Keratinocyte (primary cell): ENCODE measurements at regions not wholly inside any gene's neighbourhood (a gene's known extent, or its start where the extent isn't known, plus 50 kb on each side); places are given as distances from the start of the nearest gene placed in this dataset.

Experiments used
- DNase-seq: peaks from one replicate; pipeline ENCODE4 v3.0.0-alpha.2; 2011; ENCODE audit warnings: low read depth, missing footprints, low spot score
- FAIRE-seq: peaks from 2 replicates; lab custom pipeline; 2011; peaks lifted over from hg19 to GRCh38; lab: Jason Lieb, UNC
- H2AFZ ChIP-seq: 2 replicates; pipeline ENCODE4 v1.6.0; 2012; ENCODE audit warnings: low read length, control low read depth, inconsistent platforms; ENCODE audit not compliant: control insufficient read depth
- H3K27ac ChIP-seq: 2 replicates; pipeline ENCODE4 v1.5.1; 2011; ENCODE audit warnings: low read length; ENCODE audit not compliant: control insufficient read depth, insufficient read depth
- H3K27me3 ChIP-seq: 3 replicates; pipeline ENCODE4 v1.6.0; 2011; ENCODE audit warnings: low read length; ENCODE audit not compliant: control insufficient read depth, insufficient read depth; ENCODE audit errors: extremely low read depth
- H3K36me3 ChIP-seq, 2 experiments: 2 replicates in 1 of 2; 3 replicates in 1 of 2; pipeline ENCODE4 v1.5.1; 2011; ENCODE audit warnings: low read length in 2 of 2, mild to moderate bottlenecking in 1 of 2; ENCODE audit not compliant: control insufficient read depth in 2 of 2, insufficient read depth in 2 of 2; ENCODE audit errors: extremely low read depth in 1 of 2
- H3K4me1 ChIP-seq: 3 replicates; pipeline ENCODE4 v1.5.1; 2011; ENCODE audit warnings: low read length; ENCODE audit not compliant: control insufficient read depth, insufficient read depth; ENCODE audit errors: extremely low read depth
- H3K4me2 ChIP-seq: 3 replicates; pipeline ENCODE4 v1.6.0; 2011; ENCODE audit warnings: low read depth, low read length; ENCODE audit not compliant: control insufficient read depth, insufficient read depth; ENCODE audit errors: extremely low read depth
- H3K4me3 ChIP-seq, 3 experiments: fragments of 200-600 bp in 1 of 3; sonication (generic) in 1 of 3; 2 replicates in 2 of 3; 3 replicates in 1 of 3; pipeline ENCODE4 v1.5.1; 2011 to 2016; ENCODE audit warnings: low read length in 3 of 3, mild to moderate bottlenecking in 3 of 3, control low read depth in 2 of 3, inconsistent platforms in 1 of 3, low read depth in 1 of 3, mixed read lengths in 1 of 3, mixed run types in 1 of 3, moderate library complexity in 1 of 3; ENCODE audit not compliant: control insufficient read depth in 2 of 3, insufficient read depth in 2 of 3; ENCODE audit errors: extremely low read depth in 1 of 3
- H3K79me2 ChIP-seq: 2 replicates; pipeline ENCODE4 v1.6.0; 2012; ENCODE audit warnings: low read length; ENCODE audit not compliant: control insufficient read depth, insufficient read depth
- H3K9ac ChIP-seq: 3 replicates; pipeline ENCODE4 v1.6.0; 2011; ENCODE audit warnings: low read length; ENCODE audit not compliant: control insufficient read depth, insufficient read depth; ENCODE audit errors: extremely low read depth
- H3K9me1 ChIP-seq: 3 replicates; pipeline ENCODE4 v1.6.0; 2011; ENCODE audit warnings: low read length; ENCODE audit not compliant: control insufficient read depth, insufficient read depth; ENCODE audit errors: extremely low read depth
- H3K9me3 ChIP-seq: 2 replicates; pipeline ENCODE4 v1.5.1; 2012; ENCODE audit warnings: low read depth, low read length; ENCODE audit not compliant: control insufficient read depth
- H4K20me1 ChIP-seq: 3 replicates; pipeline ENCODE4 v1.6.0; 2011; ENCODE audit warnings: low read length; ENCODE audit not compliant: control insufficient read depth, insufficient read depth; ENCODE audit errors: extremely low read depth
- CTCF ChIP-seq, 3 experiments: IDR thresholded peaks in 1 of 3; conservative IDR thresholded peaks in 1 of 3; optimal IDR thresholded peaks in 1 of 3; 2 replicates in 2 of 3; 3 replicates in 1 of 3; pipeline versions ENCODE3 to v1.5.1; 2011; ENCODE audit warnings: low read length in 3 of 3, mild to moderate bottlenecking in 3 of 3, moderate library complexity in 2 of 3, control low read depth in 1 of 3, inconsistent platforms in 1 of 3; ENCODE audit not compliant: insufficient read depth in 2 of 3; ENCODE audit errors: extremely low read depth in 1 of 3
- EZH2 ChIP-seq: IDR thresholded peaks from one replicate; pipeline ENCODE4 v1.6.1; 2012; ENCODE audit warnings: inconsistent platforms, mild to moderate bottlenecking, low read length, moderate library complexity
- dilution Hi-C: fragments of 300-500 bp; cut with MboI; formaldehyde crosslinking; loops from one replicate; pipeline ENCODE4 v1.7.0; 2020; ENCODE audit warnings: low sequenced_read_pairs; ENCODE audit not compliant: extremely low pct_ligation_motif_present

- Histone ChIP-seq H3K9ac (no peak overlapping the region), H3K27me3 (no peaks in the 10 kb centered on the region), H3K4me2 (no peak overlapping the region), H3K36me3 (no peaks in the 10 kb centered on the region), H3K27ac (no peak overlapping the region), H2AFZ (no peak overlapping the region), H3K4me3 (no peak overlapping the region), H4K20me1 (no peaks in the 10 kb centered on the region), H3K79me2 (no peaks in the 10 kb centered on the region), H3K9me1 (no peaks in the 10 kb centered on the region), H3K9me3 (no peaks in the 10 kb centered on the region), H3K4me1 (no peaks in the 10 kb centered on the region)
- no peak for DNase-seq
- dilution Hi-C loops: no loop called here
- no peak for TF ChIP-seq CTCF (optimal IDR thresholded peaks at IDR 0.05 in 1 of 3, IDR thresholded peaks at IDR 0.05 in 1 of 3, conservative IDR thresholded peaks at IDR 0.05 in 1 of 3; ENCODE audit: extremely low read depth in 1 of 3, insufficient read depth in 2 of 3, low read length in 3 of 3)
- TF ChIP-seq EZH2: no peak
- no peak for FAIRE-seq
Observed at GRCh38 chr21:18819507-18819906, 415.9 kb upstream of the TMPRSS15 start.

GRCh38 chr21:18826562-18826961, 423.0 kb upstream of the TMPRSS15 start:
- FAIRE-seq (no peak), DNase-seq (no peak)
- dilution Hi-C loops: no loop called here
- no peaks in the 10 kb centered on the region for H4K20me1 ChIP-seq
- H3K9me1 ChIP-seq: no peaks in the 10 kb centered on the region
- H3K9ac ChIP-seq: no peak overlapping the region
- H3K27me3 ChIP-seq: no peaks in the 10 kb centered on the region
- H3K36me3 ChIP-seq: no peaks in the 10 kb centered on the region
- no peak overlapping the region for H2AFZ ChIP-seq
- no peaks in the 10 kb centered on the region for H3K9me3 ChIP-seq
- no peak overlapping the region for H3K27ac ChIP-seq
- H3K79me2 ChIP-seq: no peaks in the 10 kb centered on the region
- no peak overlapping the region for H3K4me3 ChIP-seq
- TF ChIP-seq CTCF (optimal IDR thresholded peaks at IDR 0.05 in 1 of 3, IDR thresholded peaks at IDR 0.05 in 1 of 3, conservative IDR thresholded peaks at IDR 0.05 in 1 of 3; ENCODE audit: extremely low read depth in 1 of 3, insufficient read depth in 2 of 3, low read length in 3 of 3) (no peak), EZH2 (no peak)
- H3K4me1 ChIP-seq: no peaks in the 10 kb centered on the region
- no peak overlapping the region for H3K4me2 ChIP-seq
